GM21360 (cell line): ENCODE measurements at regions not wholly inside any gene's neighbourhood (a gene's known extent, or its start where the extent isn't known, plus 50 kb on each side); places are given as distances from the start of the nearest gene placed in this dataset.
"Not testable (repeated sequence)": the region's sequence is repeated elsewhere in the genome, so short reads cannot be mapped to it uniquely, and the experiment has no call there.

Experiments
- ATAC-seq: cut with Tn5 transposase; IDR thresholded peaks from one replicate; pipeline ENCODE4 v1.9.1; 2021; ENCODE audit warnings: mild to moderate bottlenecking, moderate library complexity; ENCODE audit not compliant: unreplicated experiment

GRCh38 chr1:191457889-191458288, 700.4 kb upstream of the RGS18 start:
- no peak for ATAC-seq

- ATAC-seq, result no peak
Measured at GRCh38 chr1:191460234-191460633, 698.0 kb upstream of the RGS18 start.

- no peak for ATAC-seq
Measured at GRCh38 chr1:191483988-191484387, 674.3 kb upstream of the RGS18 start.

GRCh38 chr1:191490303-191490702, 668.0 kb upstream of the RGS18 start:
- ATAC-seq, result no peak

- ATAC-seq, result no peak
Measured at GRCh38 chr1:191495040-191495439, 663.2 kb upstream of the RGS18 start.

GRCh38 chr1:191498318-191498717, 659.9 kb upstream of the RGS18 start:
- ATAC-seq, result no peak

GRCh38 chr1:191498825-191499224, 659.4 kb upstream of the RGS18 start:
- ATAC-seq, result no peak

- ATAC-seq, result no peak
Measured at GRCh38 chr1:191504999-191505398, 653.3 kb upstream of the RGS18 start.

- no peak for ATAC-seq
Measured at GRCh38 chr1:191508239-191508638, 650.0 kb upstream of the RGS18 start.

- not testable (repeated sequence) for ATAC-seq
Measured at GRCh38 chr1:191511480-191511879, 646.8 kb upstream of the RGS18 start.

GRCh38 chr1:191517826-191518225, 640.4 kb upstream of the RGS18 start:
- no peak for ATAC-seq

- ATAC-seq, result no peak
Measured at GRCh38 chr1:191519519-191519918, 638.7 kb upstream of the RGS18 start.

- no peak for ATAC-seq
Measured at GRCh38 chr1:191520345-191520744, 637.9 kb upstream of the RGS18 start.

GRCh38 chr1:191525944-191526343, 632.3 kb upstream of the RGS18 start:
- ATAC-seq, result not testable (repeated sequence)

GRCh38 chr1:191528275-191528674, 630.0 kb upstream of the RGS18 start:
- ATAC-seq, result no peak

GRCh38 chr1:191530928-191531327, 627.3 kb upstream of the RGS18 start:
- ATAC-seq, result no peak

- ATAC-seq, result no peak
Measured at GRCh38 chr1:191533254-191533653, 625.0 kb upstream of the RGS18 start.

GRCh38 chr1:191536791-191537429, 621.4 kb upstream of the RGS18 start:
- ATAC-seq, result no peak

- ATAC-seq, result no peak
Measured at GRCh38 chr1:191541758-191542157, 616.5 kb upstream of the RGS18 start.

GRCh38 chr1:191542444-191542843, 615.8 kb upstream of the RGS18 start:
- ATAC-seq, result no peak

- ATAC-seq, result no peak
Measured at GRCh38 chr1:191546803-191547202, 611.5 kb upstream of the RGS18 start.

- ATAC-seq, result no peak
Measured at GRCh38 chr1:191551019-191551418, 607.2 kb upstream of the RGS18 start.

GRCh38 chr1:191558379-191558778, 599.9 kb upstream of the RGS18 start:
- no peak for ATAC-seq
